HS-27A (cell line): ENCODE measurements at regions not wholly inside any gene's neighbourhood (a gene's known extent, or its start where the extent isn't known, plus 50 kb on each side); places are given as distances from the start of the nearest gene placed in this dataset.

Experiments used
- DNase-seq: peaks from one replicate; pipeline ENCODE4 v3.0.0-alpha.2; 2012; ENCODE audit warnings: low read depth, missing footprints

DNA sequence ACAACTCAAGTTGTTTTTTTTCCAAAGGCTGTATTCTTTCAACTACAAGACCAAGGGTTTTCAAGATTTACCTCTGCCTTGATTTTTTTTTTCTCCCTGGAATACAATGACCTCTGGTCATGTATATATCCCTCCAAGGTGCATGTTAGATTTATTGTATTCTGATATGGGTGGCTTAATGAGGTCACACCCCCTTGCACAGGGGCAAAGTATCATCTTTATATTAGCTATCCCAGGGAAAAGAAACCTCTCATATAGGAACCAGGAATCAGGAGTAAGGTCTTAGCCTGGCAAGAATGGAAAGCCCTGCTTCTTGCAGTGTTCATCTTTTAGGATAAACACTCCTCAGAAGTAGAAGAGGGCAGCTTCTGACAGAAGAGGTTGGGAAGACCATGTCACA is 516.9 kb upstream of the TENM4 start:
- no peak for DNase-seq

DNA sequence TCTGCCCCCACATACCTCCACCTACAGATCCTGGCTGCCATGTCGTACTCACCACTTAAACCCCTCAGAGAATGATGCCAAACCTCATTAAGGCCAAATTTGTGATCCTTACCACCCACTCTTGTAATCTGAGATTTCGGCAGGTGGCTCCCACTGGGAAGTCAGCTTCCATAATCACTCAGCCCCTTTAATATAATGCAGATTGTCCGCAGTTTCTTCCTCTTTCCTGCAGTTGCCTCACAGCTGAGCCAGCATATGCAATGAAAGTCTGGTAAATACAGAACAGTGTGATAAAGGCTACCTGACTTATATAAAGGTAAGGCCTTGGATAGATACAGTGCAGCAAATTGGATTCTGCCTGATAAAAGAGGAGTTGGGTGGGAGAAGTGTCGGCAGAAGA is 515.2 kb upstream of the TENM4 start:
- no peak for DNase-seq

DNA sequence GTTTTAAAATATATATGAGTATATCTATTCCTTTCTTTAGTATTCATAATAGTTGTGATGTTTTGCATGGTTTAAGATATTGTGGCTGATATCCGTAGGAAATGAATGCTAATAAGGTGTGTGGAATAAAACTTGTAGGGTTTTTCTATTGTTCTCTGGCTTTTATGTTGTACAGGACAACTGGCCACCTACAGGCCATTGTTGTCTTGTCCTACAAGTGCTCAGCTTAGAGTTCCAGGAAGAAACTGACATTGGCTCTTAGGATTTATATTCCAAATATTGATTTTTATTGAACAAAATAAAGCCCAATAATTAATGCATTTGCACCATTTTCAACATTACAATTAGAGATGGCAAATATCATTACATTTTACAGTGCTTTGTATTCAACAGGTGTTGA is 512.8 kb upstream of the TENM4 start:
- no peak for DNase-seq

DNA sequence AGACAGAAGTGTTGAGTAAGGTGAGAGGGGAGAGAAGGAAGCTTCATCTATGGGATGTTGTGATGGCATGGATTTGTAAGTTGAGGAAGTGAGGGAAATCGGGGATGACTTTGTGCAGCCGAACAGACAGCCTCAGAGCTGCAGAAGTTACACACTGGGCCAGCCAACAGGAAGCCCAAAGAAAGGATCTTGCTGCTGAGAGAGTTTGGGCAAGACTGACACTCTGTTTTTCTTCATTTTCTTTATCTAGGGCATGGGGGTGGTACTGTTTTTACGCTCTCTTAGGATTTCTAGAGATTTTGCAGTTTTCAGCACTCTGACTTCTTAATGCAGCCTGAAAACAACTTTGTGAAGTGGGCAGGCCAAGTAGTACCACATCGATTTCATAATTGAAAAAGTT is 509.9 kb upstream of the TENM4 start:
- no peak for DNase-seq

DNA sequence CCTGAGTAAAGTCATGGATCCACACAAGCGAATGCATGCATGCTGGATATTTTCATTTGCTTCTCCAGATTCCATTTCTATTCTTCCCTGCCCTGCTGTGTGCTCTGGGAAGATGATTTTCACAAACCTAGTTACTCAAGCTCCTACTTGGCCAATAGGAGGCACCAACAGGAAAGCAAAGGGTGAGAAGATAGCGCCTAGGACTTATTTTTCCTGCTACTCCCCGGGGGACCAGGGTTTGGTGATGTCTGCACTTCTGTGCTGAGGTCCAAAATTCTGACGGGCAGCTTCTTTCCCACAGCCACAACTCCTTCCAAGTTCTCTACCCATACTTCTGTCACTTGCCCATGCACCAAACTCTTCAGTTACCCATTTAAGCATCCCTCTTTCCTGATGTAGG is 509.3 kb upstream of the TENM4 start:
- no peak for DNase-seq

DNA sequence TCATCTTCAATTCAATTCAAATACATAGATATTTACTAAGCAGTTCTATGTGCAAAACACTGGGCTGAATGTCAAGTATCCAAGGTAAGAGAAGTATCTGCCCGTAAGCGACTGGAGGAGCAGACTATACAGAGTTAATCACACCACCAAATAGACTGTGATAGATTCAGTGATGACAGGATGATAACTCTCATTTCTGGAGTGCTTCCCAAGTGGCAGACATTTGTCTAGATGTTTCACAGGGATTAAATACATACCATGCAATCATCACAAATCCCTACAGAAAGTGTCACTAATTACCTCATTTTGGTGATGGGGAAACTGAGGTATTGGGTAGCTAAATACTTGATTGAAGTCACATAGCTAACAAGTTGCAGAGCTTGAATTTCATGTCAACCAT is 508.7 kb upstream of the TENM4 start:
- no peak for DNase-seq

DNA sequence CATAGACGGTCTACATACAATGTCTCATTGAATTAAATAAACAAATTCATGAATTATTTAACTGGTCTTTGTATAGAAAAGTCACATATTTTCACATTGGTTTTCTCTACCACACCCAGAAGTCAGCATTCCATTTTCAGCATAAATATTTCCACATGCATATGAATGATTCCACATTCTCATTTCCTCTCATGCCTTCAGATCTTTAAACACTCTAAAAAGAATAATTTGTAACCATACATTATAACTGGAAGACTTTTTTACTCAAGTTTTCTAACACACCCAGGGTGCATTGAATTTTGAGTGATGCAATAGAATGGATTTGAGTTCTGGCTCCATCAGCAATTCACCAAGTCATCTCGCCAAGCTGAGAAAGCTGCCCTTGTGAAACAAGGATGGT is 501.8 kb upstream of the TENM4 start:
- DNase-seq, result no peak

DNA sequence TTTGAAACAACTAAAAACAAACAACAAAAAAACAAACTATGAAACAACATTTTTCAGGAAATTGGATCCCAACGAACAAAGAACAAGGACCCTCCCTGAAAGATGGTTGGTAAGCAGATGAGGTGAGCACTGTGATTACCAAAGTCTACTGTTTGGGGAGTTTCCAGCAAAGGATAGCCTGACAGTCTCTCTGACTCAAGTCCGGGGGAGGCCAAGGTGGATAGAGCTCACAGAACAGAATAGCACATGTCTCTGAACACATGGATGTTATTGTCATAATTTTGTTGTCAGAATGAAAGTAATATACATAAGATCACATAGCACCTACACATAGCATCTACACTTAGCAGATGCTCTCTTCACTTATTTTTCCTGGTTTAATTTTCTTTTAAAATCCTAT is 501.3 kb upstream of the TENM4 start:
- DNase-seq, result no peak

DNA sequence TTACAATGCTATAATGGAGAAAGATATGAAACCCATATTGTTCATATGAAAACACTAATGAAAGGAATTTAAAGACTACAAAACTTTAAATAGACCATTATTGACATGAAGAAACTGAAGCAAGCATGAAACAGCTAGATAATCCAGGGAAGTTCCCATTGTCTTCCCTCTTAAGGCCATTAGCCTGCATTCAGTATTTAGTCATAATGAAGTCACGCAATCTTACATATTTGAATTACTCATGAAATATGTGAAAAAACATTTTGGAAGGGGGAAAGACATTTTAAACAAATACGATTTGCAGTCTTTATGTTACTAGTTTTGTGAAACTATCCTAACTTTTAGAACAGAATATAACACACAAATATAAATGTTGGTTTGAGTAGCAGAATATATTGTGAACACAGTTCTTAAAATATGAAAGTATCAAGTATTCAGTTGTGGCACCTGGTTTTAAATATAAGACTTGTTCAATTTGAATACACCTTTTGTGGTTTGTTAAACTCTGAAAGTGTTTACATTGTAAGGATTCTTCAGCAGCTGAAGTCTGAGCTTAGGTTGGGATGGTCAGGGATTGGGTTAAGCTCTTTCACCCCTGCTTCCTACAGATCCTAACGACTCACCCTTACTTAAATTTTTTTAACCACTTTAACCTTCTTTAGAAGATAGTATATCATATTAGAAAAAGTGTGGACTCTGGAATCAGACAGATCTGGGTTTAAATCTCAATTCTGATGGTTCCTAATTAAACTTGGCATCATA is 500.3 kb upstream of the TENM4 start:
- no peak for DNase-seq

DNA sequence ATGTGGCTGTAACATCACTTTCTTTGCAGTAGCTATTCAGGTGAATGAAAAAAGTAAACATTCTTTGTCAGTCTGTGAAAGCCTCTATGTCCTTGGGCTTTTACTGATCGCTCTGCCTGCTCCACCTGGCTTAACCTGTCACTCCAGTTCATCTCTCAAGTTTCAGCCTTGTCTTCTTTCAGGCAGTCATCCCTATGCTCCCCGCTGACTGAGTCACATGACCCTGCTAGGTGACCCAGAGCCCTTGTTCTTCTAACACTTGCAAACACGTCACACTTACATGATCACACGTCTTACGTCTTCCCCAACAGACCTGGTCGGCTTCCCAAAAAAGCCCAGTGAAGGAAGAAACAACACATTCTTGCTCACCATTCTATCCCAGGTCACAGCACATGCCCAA is 499.3 kb upstream of the TENM4 start:
- DNase-seq, result no peak

DNA sequence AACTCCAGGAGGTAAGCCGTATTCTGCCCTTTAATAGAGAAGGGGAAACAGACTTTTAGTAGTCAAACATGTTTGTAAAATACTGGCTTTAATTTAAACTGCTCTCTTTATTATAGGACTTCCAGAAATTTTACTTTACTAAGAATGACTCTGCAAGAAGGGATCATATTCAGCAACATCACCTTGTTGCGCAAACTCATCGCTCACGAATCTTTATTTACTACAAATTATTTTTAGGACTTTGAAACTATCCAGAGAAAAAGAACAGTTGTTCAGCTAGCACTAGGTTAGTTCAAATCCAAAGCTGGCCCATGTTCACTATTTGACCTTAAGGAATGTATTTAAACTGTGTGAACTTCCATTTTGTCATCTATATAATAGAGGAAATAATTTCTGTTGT is 498.3 kb upstream of the TENM4 start:
- no peak for DNase-seq

DNA sequence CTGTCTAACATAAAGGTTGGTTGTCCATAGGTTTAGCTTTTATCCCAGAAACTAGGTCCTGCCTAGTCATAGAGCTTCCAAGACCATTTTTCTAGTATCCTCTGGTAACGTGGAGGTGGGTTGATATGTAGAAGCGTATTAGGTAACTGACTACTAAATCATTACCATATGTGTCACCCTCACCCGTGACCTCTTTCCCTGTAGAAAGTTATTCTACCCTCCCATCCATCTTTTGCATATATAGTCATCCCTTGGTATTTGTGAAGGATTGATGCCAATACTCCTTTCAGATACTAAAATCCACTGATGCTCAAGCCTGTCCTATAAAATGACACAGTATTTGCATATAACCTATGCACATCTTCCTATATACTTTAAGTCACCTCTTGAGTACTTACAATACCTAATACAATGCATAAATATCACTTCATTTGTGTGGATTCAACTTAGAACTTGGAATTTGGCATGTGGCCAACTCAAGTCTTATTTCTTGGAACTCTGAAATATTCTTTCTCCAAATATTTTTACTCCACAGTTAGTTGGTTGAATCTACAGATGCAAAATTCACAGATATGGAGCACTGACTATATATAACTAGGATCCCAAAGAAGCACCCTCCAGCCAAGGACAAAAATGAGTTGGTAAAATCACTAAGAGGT is 497.0 kb upstream of the TENM4 start:
- peak; percentile 47 for DNase-seq

DNA sequence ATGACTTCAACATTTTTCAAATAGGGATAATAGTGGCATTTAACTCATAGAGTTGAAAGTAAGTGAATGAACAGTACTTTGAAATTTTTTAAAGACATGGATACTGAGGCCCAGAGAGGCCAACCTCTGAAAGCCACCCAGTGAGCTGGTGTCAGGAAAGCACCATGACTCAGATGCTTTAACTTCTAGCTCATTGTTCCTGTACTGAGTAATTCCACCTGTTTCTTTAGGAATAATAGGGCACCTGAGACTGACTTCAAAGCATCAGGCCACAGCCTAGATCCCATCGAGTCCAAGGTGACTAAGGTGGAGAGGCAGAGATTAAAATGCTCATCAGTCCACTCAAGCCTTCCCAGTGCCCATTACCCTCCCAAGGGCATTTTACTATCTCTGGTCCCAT is 491.8 kb upstream of the TENM4 start:
- no peak for DNase-seq

DNA sequence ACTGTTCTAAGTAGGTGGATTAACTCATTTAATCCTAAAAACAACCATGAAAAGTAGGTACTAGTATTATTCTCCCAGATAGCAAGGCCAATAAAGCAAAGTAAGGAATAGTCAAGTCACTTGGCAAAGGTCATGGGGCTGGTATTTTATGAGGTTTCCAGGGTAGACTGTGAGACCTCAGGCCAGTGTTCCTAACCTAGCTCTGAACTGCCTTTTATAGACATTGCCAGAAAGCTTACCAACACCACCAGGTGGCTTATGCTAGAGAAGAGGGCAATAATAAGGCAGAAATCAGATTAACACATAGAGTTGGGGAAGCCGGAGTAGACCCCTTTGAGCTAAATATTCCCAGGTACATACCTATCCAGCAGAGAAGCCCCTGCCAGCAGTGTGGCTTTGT is 490.9 kb upstream of the TENM4 start:
- DNase-seq, result no peak

DNA sequence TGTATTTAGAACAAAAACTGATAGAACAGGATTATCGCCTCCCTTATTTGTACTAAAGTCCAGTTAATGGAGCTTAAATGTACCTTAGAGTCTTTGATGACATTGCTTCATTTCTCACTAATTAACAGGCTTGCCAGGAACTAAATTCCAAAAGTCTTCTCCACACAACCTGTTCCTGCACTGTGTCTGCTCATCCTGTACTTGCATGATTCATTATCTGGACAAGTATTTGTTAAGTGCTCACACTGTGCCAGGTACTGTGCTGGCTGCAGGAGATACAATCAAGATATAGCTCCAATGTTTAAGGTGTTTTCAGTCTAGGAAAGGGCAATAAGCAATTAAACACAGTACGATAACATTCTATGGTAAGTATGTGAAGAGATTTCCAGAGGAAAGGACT is 485.9 kb upstream of the TENM4 start:
- no peak for DNase-seq

DNA sequence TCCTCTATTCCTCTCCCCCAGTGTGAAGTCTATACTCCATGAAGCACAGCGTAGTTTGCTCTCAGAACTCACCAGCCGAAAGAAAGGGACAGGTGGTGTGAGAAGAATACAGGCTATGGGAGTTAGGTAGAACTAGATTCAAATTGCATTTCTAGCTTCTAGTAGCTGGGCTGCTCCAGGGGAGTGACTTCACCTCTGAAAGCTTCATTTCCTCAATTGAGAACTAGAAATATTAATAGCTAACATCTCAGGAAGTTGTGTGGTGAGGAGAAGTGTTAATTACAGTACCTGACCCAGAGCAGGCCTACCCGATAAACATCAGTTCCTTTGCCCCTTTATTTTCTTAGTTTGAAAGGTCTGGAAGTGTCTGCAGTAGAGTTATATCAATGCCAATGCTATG is 484.7 kb upstream of the TENM4 start:
- no peak for DNase-seq

DNA sequence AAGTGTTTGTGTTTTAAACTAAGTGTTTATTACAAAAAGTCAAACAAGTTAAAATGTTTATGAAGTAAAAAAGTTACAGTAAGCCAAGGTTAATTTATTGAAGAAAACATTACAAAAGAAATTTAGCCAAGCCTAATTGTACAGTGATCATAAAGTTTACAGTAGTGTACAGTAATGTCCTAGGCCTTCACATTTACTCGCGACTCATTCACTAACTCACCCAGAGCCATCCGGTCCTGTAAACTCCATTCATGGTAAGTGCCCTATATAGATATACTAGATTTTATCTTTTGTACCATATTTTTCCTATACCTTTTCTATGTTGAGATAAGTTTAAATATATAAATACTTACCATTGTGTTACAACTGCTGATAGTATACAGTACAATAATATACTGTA is 481.8 kb upstream of the TENM4 start:
- no peak for DNase-seq

DNA sequence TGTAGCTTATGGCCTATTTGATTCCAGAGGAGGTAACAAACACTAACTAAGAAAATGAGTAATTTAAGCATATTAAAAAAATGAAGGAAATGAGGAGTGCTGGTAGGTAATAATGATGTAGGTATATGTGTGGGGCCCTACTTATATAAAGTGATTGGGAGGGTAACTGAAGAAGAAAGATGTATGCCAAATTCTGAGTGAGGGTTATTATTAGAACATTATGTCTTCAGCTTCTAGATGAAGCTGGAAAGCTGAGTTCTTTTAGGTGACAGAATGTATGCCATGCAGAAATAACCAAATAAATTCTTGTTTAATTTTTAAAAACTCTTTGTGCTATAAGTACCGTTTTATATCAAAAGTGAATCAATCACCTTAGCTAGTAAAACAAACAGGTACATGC is 479.6 kb upstream of the TENM4 start:
- no peak for DNase-seq

DNA sequence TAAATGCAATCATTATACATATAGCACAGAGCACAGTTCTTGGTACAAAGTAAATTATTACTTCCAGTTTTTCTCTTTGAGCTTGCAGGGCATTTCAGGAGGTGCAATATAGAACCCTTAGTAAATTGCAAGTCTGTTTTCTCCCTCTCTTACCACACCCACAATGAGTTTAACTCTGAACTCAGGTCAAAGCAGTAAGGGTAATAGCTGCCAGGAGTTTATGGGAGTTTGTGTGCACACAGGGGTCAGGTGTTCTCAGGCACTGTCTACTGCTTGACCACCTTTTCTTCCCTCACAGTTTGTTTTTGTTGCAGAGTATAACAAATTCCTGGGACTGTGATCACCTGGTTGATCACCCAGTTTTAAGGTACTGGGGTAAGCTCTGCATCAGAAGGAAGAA is 478.5 kb upstream of the TENM4 start:
- DNase-seq, result no peak

DNA sequence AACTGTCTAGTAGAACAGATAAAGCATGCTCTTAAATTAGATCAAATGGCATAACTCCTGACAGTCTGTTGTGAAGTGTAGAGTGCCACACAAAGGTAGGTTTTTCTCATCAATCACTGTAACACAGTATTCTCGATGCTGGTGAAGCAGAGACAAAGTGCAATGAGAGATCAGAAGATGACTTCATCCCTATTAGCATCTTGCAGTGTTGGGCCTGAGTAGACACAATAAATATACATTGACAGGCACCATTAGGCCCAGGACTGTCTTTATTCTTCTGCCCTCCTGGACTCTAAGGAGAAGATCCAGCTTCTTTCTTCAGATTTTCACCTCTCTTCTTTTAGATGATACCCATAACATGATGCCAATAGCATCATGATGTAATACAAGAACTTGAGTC is 478.0 kb upstream of the TENM4 start:
- DNase-seq, result no peak

DNA sequence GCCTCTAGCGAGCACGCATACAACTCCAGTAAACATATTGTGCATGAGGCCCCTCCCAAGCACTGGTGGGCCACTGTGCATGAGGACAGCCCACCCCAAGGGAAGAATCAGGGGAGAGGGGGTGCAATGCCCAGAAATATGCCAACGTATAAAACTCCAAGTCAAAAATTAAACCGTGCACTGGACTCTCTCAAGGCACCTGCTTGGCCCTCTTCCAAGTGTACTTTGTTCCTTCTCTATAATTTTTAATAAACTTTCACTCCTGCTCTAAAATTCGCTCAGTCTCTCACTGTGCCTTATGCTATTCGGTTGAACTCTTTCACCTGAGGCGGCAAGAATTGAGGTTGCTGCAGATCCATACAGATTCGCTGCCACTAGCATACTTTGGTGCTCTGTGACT is 465.3 kb upstream of the TENM4 start:
- no peak for DNase-seq

DNA sequence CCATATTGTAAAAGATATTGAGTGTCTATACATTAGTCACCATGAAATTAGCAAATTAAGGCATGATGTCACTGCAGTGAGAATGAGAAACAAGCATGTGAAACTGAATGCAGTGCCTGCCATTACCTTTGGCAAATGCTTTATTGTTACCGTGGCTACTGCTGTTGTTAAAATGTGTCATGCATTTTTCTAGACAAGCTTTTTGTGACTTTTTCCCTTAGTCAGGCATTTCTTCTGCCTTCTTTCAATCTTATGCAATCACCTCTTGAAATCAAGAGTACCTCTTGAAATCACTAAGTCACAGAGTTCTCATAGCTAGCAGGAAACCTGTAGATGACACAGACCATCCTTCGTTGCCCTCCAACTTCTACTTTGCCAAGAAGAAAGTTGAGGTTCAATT is 461.7 kb upstream of the TENM4 start:
- DNase-seq, result no peak

DNA sequence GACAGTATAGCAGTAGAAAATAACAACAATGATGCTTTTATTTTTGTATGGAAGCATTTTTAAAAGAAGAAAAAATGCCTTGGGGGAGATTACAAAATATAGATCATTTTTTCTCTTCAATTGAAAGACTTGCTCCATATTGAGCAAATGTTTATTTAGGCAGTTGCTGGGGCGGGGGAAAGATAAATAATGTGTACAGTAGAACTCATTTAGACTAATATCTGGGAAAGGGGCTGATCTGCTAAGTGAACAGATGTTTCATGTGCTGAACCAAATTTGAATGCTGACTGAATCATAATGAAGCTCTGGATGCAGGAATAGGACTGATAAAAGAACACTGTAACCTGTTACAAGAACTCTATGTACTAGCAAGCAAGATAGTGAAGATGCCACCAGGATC is 457.1 kb upstream of the TENM4 start:
- no peak for DNase-seq

DNA sequence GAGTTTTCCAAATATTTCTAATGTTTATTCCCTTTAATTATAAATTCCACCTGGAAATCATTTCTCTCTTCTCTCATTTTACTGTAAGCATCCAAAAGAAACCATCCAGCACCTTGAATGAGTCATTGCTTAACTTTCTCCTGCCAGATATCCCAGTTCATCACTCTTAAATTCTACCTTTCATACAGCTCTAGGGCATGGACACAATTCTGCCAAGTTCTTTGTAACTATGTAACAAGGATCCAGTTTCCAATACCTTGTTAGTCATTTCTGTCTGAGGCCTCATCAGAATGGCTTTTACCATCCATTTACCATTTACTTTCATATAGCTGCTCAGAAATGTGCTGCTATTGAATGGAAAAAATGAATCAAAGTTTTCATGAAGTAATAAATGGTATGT is 455.4 kb upstream of the TENM4 start:
- no peak for DNase-seq
